Pancreas (tissue), 10 donors: ENCODE measurements at regions not wholly inside any gene's neighbourhood (a gene's known extent, or its start where the extent isn't known, plus 50 kb on each side); places are given as distances from the start of the nearest gene placed in this dataset.

Experiments used
- ATAC-seq, 4 donors: fragments of 200-7000 bp; cut with Tn5 transposase; one replicate each; pipeline versions ENCODE4 v1.8.0 to v1.9.1; 2020; ENCODE audit warnings: mild to moderate bottlenecking in 4 of 4, moderate library complexity in 4 of 4
- DNase-seq, 6 donors: peaks; one replicate each; pipeline ENCODE4 v3.0.0-alpha.2; 2020
- FAIRE-seq: peaks from 2 replicates; lab custom pipeline; 2012; peaks lifted over from hg19 to GRCh38; lab: Jason Lieb, UNC
- H3K27ac ChIP-seq, 4 donors: fragments of 200-600 bp; sonication (generic); 1 replicate in 3 of 4; 2 replicates in 1 of 4; pipeline versions ENCODE4 v1.5.0 to v1.8.0; 2020
- H3K27me3 ChIP-seq, 4 donors: fragments of 200-600 bp; one replicate each; pipeline ENCODE4 v1.8.0; 2021
- H3K36me3 ChIP-seq, 3 donors: fragments of 200-600 bp; sonication (generic) in 1 of 3; one replicate each; pipeline versions ENCODE4 v1.5.0 to v1.8.0; 2020 to 2021
- H3K4me1 ChIP-seq, 3 donors: fragments of 200-600 bp; one replicate each; pipeline ENCODE4 v1.8.0; 2021
- H3K4me3 ChIP-seq, 4 donors: fragments of 200-600 bp; sonication (generic) in 2 of 4; one replicate each; pipeline versions ENCODE4 v1.5.0 to v1.8.0; 2020 to 2021
- H3K9me3 ChIP-seq, 4 donors: fragments of 200-600 bp; one replicate each; pipeline ENCODE4 v1.8.0; 2021
- WGBS, 2 donors: extraction: QIAGEN DNeasy Blood & Tissue Kit; methylation state at CpG; one replicate each; pipeline ENCODE4 v1.1.7; 2013; 5-methylcytosine and 5-hydroxymethylcytosine counted together
- intact Hi-C, 3 donors: fragments of 100-400 bp; cut with DNase I; formaldehyde crosslinking; loops; one replicate each; pipeline versions ENCODE4 v1.11.1 to v1.14.2; 2022
- TF ChIP-seq, protein P1 (sequence below), 4 donors: fragments of 200-600 bp; sonication (generic) in 3 of 4; IDR thresholded peaks; one replicate each; pipeline versions ENCODE4 v1.5.0 to v1.8.0; 2021; ENCODE audit warnings: antibody characterized with exemption in 4 of 4
- donor health status: healthy with polysubstance abuse.
- donor health status: DM: no; HTN: no; CAD: no; lungs with moderate emphysema.
- donor health status: DM: no; HTN: no; CAD: no.
- donor health status: control.
- donor health status: control.
- donor health status: Bipolar disorder and iron deficiency.
- donor health status: DM: yes; HTN: yes; CAD: no.
- donor health status: DM: no; HTN: no; CAD: no.
- donor health status: DM: no; HTN: no; CAD: no.
- donor health status: DM: yes; HTN: yes; CAD: no.

DNA sequence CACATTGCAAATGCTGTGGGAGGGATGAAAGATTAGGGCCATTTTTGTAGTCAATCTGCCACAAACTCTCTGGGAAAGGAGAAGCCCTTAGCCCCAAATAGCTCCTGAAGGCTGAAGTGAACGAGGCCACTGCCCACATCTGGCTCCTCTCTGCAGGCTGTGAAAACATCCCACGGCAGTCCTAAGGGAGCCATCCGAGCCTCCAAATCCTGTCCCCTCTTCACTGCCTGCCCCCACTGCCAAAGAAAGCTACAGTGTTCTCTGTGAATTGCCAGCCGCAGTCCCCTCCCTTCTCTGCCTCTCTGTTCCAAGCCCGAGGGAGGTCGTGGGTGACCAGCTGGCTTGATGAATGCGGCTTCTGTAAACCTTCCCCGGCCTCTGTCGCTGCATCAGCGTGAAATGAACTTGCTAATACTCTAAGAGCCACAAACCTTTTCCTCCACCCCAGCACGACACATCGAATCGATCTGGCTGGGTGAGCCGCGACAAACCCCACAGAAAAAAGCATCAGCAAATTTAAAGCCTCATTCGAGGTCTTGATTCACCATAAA is 180.7 kb upstream of the NRXN3 start:
- Histone ChIP-seq H3K36me3 (no peaks in the 10 kb centered on the region), H3K27ac (no peak overlapping the region), H3K9me3 (no peaks in the 10 kb centered on the region), H3K4me1 (no peaks in the 10 kb centered on the region), H3K4me3 (no peak overlapping the region), H3K27me3 (no peaks in the 10 kb centered on the region)
- WGBS, 2 donors: 66 to 69% methylated on average over 16 of the region's 16 CpGs
- ATAC-seq: no peak
- intact Hi-C loops: loop anchor here in 1 of 3 donors (10.0 kb wide), 1 partner anchor 125 kb away; no protein-coding TSS in a partner anchor
- FAIRE-seq: no peak
- TF ChIP-seq, protein P1, sequence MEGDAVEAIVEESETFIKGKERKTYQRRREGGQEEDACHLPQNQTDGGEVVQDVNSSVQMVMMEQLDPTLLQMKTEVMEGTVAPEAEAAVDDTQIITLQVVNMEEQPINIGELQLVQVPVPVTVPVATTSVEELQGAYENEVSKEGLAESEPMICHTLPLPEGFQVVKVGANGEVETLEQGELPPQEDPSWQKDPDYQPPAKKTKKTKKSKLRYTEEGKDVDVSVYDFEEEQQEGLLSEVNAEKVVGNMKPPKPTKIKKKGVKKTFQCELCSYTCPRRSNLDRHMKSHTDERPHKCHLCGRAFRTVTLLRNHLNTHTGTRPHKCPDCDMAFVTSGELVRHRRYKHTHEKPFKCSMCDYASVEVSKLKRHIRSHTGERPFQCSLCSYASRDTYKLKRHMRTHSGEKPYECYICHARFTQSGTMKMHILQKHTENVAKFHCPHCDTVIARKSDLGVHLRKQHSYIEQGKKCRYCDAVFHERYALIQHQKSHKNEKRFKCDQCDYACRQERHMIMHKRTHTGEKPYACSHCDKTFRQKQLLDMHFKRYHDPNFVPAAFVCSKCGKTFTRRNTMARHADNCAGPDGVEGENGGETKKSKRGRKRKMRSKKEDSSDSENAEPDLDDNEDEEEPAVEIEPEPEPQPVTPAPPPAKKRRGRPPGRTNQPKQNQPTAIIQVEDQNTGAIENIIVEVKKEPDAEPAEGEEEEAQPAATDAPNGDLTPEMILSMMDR (IDR thresholded peaks at IDR 0.05): no peak
- DNase-seq: no peak

DNA sequence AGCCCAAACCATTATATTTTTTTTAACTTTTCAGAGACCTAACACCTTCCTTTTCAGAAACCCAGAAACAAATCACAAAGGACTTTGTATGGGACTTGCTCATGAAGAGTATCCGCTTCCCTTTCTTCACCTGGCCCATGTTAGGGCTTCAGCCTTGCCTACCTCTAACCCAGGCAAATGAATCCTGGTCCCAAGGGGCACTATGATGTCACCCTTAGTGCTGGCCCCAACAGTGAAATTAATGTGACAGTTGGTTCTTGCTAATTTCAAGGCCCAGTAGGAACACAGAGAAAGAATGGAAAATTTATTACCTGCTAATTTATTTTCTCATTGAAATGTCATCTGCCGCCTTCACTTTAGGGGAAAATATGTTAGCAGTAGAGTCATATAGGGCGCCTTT is 179.8 kb upstream of the NRXN3 start:
- FAIRE-seq: no peak
- no peak for ATAC-seq
- Histone ChIP-seq H3K4me1 (no peaks in the 10 kb centered on the region), H3K4me3 (no peak overlapping the region), H3K27me3 (no peaks in the 10 kb centered on the region), H3K36me3 (no peaks in the 10 kb centered on the region), H3K9me3 (no peaks in the 10 kb centered on the region), H3K27ac (no peak overlapping the region)
- DNase-seq: no peak
- TF ChIP-seq, protein P1 (IDR thresholded peaks at IDR 0.05): no peak
- intact Hi-C loops: no loop called here
- WGBS, 2 donors: 81 to 91% methylated on average over 3 of the region's 3 CpGs

DNA sequence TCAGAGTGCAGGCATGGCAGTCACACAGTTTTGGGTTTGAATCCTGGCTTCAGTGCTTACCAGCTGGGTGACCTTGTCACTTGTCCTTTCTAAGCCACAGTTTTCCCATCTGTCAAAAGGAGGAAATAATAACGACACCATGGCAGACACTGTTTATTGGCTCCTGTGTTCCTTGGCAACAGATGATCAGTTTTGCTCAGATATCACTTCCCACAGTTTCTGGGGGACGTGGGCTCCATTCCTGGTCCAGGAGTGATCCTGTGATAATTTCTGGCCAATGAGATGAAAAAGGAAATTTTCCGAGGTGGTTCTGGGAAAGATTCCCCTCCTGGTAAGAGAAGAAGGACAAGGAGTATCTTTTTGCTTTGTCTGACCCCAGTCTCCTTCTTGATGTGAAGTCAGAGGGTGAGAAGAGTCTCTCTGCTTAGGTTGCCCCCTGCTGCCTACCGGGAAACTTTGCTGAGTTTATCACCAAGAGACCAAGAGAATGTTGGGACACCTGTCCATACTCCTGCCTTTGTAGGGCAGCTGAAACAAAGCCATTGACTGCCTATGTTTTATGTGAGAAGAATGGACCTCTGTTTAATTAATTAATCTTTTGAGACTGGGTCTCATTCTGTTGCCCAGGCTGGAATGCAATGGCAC is 178.9 kb upstream of the NRXN3 start:
- DNase-seq (no peak), ATAC-seq (peak in 2 of 4 donors; percentile 44 to 63), FAIRE-seq (no peak)
- TF ChIP-seq, protein P1 (IDR thresholded peaks at IDR 0.05): no peak
- H3K27me3 ChIP-seq: no peaks in the 10 kb centered on the region
- no peaks in the 10 kb centered on the region for H3K36me3 ChIP-seq
- H3K4me1 ChIP-seq: no peaks in the 10 kb centered on the region
- intact Hi-C loops: no loop called here
- H3K9me3 ChIP-seq: no peaks in the 10 kb centered on the region
- H3K27ac ChIP-seq: no peak overlapping the region
- WGBS, 2 donors: 33% methylated on average over 4 of the region's 4 CpGs
- no peak overlapping the region for H3K4me3 ChIP-seq

DNA sequence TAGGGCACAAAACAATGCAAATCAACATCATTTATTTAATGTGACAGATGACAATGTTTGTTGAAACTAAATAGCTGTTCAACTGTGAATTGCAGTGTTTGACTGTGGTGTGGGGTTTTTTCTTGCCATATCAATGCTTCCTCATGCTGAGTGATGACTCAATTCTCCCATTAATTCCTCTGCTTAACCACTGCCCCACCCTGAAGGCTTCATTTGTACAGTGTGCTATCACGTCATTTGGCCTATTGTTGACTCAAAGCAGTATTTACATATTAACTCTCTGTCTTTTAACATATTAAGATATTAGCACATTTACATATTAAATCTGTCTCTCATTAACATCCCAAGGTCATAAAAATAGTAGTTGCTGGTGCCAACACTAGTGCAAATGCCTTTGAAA is 164.8 kb upstream of the NRXN3 start:
- Histone ChIP-seq H3K4me1 (no peaks in the 10 kb centered on the region), H3K27me3 (no peaks in the 10 kb centered on the region), H3K27ac (no peak overlapping the region), H3K4me3 (no peak overlapping the region), H3K36me3 (no peaks in the 10 kb centered on the region), H3K9me3 (no peaks in the 10 kb centered on the region)
- DNase-seq (no peak), ATAC-seq (peak in 2 of 4 donors; percentile 40 to 43), FAIRE-seq (no peak)
- TF ChIP-seq, protein P1 (IDR thresholded peaks at IDR 0.05): no peak
- intact Hi-C loops: no loop called here
- 32 to 38% methylated on average over 1 of the region's 1 CpG for WGBS, 2 donors

DNA sequence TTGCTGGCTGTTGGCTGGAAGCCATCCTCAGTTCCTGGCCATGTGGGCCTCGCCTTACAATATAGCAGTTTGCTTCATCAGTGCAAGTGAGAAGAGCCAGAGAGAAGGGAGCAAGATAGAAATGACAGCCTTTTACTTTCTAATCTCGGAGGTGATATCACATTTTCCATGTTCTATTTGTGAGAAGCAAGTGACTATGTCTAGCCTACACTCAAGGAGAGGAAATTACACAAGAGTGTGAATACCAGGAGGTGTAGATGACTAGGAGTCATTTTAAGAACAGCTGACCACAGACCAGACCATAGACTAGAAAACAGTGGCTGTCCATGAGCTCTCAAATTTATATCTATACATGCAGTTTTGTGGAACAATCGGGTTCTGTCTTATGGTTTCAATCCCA is 163.0 kb upstream of the NRXN3 start:
- DNase-seq (no peak), ATAC-seq (no peak), FAIRE-seq (no peak)
- no peaks in the 10 kb centered on the region for H3K27me3 ChIP-seq
- TF ChIP-seq, protein P1 (IDR thresholded peaks at IDR 0.05): no peak
- no peaks in the 10 kb centered on the region for H3K36me3 ChIP-seq
- intact Hi-C loops: no loop called here
- 55 to 67% methylated on average over 3 of the region's 3 CpGs for WGBS, 2 donors
- no peaks in the 10 kb centered on the region for H3K4me1 ChIP-seq
- H3K4me3 ChIP-seq: no peak overlapping the region
- H3K9me3 ChIP-seq: no peaks in the 10 kb centered on the region
- H3K27ac ChIP-seq: no peak overlapping the region
